CD4-positive, alpha-beta T cell (primary cell): ENCODE measurements at regions not wholly inside any gene's neighbourhood (a gene's known extent, or its start where the extent isn't known, plus 50 kb on each side); places are given as distances from the start of the nearest gene placed in this dataset.

Experiments used
- ATAC-seq: fragments of 200-7000 bp; cut with Tn5 transposase; one replicate; pipeline ENCODE4 v1.10.0; 2022; ENCODE audit warnings: mild to moderate bottlenecking; ENCODE audit not compliant: poor library complexity
- CTCF ChIA-PET: fragments of 350-600 bp; sonication (Branson Sonifier 250); formaldehyde crosslinking; loops from one replicate; lab custom pipeline; 2021; ENCODE audit warnings: antibody characterized with exemption, inconsistent platforms; lab: Charles Lee
- POLR2A ChIA-PET: fragments of 350-600 bp; sonication (Branson Sonifier 250); formaldehyde crosslinking; loops from one replicate; lab custom pipeline; 2021; ENCODE audit warnings: antibody characterized with exemption, inconsistent platforms; lab: Charles Lee
- DNase-seq, 14 experiments: peaks; one replicate each; pipeline ENCODE4 v3.0.0-alpha.2; 2013 to 2020; ENCODE audit warnings: mixed read lengths in 2 of 14
- H3K27ac ChIP-seq, 2 donors: one replicate each; pipeline versions ENCODE4 v1.5.1 to v1.7.0; 2013; ENCODE audit warnings: low read length in 2 of 2, low read depth in 1 of 2, mild to moderate bottlenecking in 1 of 2
- H3K27me3 ChIP-seq, 2 experiments: 1 replicate in 1 of 2; 2 replicates in 1 of 2; pipeline versions ENCODE4 v1.6.1 to v1.7.0; 2013; ENCODE audit warnings: low read length in 2 of 2, control low read depth in 1 of 2, mild to moderate bottlenecking in 1 of 2, moderate library complexity in 1 of 2; ENCODE audit not compliant: insufficient read depth in 2 of 2, control insufficient read depth in 1 of 2
- H3K36me3 ChIP-seq: one replicate; pipeline ENCODE4 v1.6.1; 2013; ENCODE audit warnings: low read length, control low read depth; ENCODE audit not compliant: insufficient read depth
- H3K4me1 ChIP-seq: one replicate; pipeline ENCODE4 v1.6.1; 2013; ENCODE audit warnings: low read length, control low read depth; ENCODE audit not compliant: insufficient read depth
- H3K4me3 ChIP-seq: one replicate; pipeline ENCODE4 v1.5.1; 2013; ENCODE audit warnings: mild to moderate bottlenecking, low read length, moderate library complexity
- H3K9me3 ChIP-seq, 2 experiments: 1 replicate in 1 of 2; 2 replicates in 1 of 2; pipeline versions ENCODE4 v1.6.1 to v1.7.0; 2013; ENCODE audit warnings: low read length in 2 of 2, mild to moderate bottlenecking in 2 of 2, control low read depth in 1 of 2, moderate library complexity in 1 of 2; ENCODE audit not compliant: control insufficient read depth in 1 of 2, insufficient read depth in 1 of 2
- H3K27ac Mint-ChIP-seq: one replicate; pipeline ENCODE4 v1.8.0; 2020; ENCODE audit warnings: mixed read lengths
- H3K27me3 Mint-ChIP-seq: one replicate; pipeline ENCODE4 v1.8.0; 2021; ENCODE audit warnings: mixed read lengths
- H3K36me3 Mint-ChIP-seq: one replicate; pipeline ENCODE4 v1.8.0; 2021; ENCODE audit warnings: low read depth, mixed read lengths
- H3K4me1 Mint-ChIP-seq: one replicate; pipeline ENCODE4 v1.8.0; 2021; ENCODE audit warnings: low read depth, mixed read lengths
- H3K4me3 Mint-ChIP-seq: one replicate; pipeline ENCODE4 v1.8.0; 2020; ENCODE audit warnings: mild to moderate bottlenecking, mixed read lengths
- H3K9me3 Mint-ChIP-seq: one replicate; pipeline ENCODE4 v1.8.0; 2020; ENCODE audit warnings: mixed read lengths
- CTCF ChIP-seq: fragments of 200-600 bp; IDR thresholded peaks from one replicate; pipeline ENCODE4 v1.8.0; 2022; ENCODE audit warnings: antibody characterized with exemption, mild to moderate bottlenecking
- intact Hi-C, 2 experiments: fragments of 100-400 bp; cut with DNase I in 1 of 2; cut with micrococcal nuclease in 1 of 2; formaldehyde crosslinking; loops; one replicate each; pipeline versions ENCODE4 v1.15.1 to v1.9.0; 2023 to 2025; cut with DNase I, micrococcal nuclease

- ChIA-PET CTCF (no interaction called here), POLR2A (no interaction called here)
- no peak overlapping the region for H3K4me3 Mint-ChIP-seq
- H3K27ac Mint-ChIP-seq, result no peak overlapping the region
- no peak for TF ChIP-seq CTCF
- H3K9me3 Mint-ChIP-seq, result no peaks in the 10 kb centered on the region
- Histone ChIP-seq H3K4me3 (no peak overlapping the region), H3K9me3 (no peaks in the 10 kb centered on the region), H3K27me3 (no peaks in the 10 kb centered on the region), H3K27ac (no peak overlapping the region), H3K36me3 (no peaks in the 10 kb centered on the region), H3K4me1 (no peaks in the 10 kb centered on the region)
- ATAC-seq (no peak), DNase-seq (no peak)
- intact Hi-C loops, result no loop called here
- H3K27me3 Mint-ChIP-seq, result no peaks in the 10 kb centered on the region
- H3K4me1 Mint-ChIP-seq, result no peaks in the 10 kb centered on the region
- no peaks in the 10 kb centered on the region for H3K36me3 Mint-ChIP-seq
Observed at GRCh38 chr4:24145591-24145990, 255.7 kb upstream of the PPARGC1A start.

DNA sequence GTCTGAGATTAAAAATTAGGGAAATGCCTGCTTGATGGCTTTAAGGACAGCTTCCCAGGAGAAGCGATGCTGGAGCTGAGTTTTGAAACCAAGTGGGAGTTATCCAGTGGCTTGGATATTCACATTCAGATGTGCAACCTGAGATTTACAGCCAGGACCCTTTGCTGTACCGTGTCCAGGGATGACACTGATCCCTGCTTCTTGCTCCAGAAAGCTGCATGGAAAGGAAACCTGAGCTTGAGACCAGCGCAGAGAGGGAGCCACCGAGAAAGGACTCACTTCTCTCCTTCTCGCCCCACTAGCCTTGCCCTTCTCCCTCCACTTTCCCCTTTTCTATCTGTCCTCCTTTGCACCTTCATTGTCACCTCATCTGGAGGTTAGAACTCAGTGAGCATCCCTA is 254.5 kb upstream of the PPARGC1A start:
- no peaks in the 10 kb centered on the region for H3K36me3 ChIP-seq
- no peak overlapping the region for H3K4me3 ChIP-seq
- ATAC-seq, result no peak
- no peaks in the 10 kb centered on the region for H3K4me1 ChIP-seq
- H3K27me3 ChIP-seq, result no peaks in the 10 kb centered on the region
- no peaks in the 10 kb centered on the region for H3K4me1 Mint-ChIP-seq
- no peaks in the 10 kb centered on the region for H3K27me3 Mint-ChIP-seq
- DNase-seq, result no peak
- no peak for TF ChIP-seq CTCF
- no peaks in the 10 kb centered on the region for H3K36me3 Mint-ChIP-seq
- H3K27ac Mint-ChIP-seq, result no peak overlapping the region
- no peaks in the 10 kb centered on the region for H3K9me3 Mint-ChIP-seq
- H3K4me3 Mint-ChIP-seq, result no peak overlapping the region
- intact Hi-C loops, result no loop called here
- no peak overlapping the region for H3K27ac ChIP-seq
- no peaks in the 10 kb centered on the region for H3K9me3 ChIP-seq
- ChIA-PET CTCF (no interaction called here), POLR2A (no interaction called here)

DNA sequence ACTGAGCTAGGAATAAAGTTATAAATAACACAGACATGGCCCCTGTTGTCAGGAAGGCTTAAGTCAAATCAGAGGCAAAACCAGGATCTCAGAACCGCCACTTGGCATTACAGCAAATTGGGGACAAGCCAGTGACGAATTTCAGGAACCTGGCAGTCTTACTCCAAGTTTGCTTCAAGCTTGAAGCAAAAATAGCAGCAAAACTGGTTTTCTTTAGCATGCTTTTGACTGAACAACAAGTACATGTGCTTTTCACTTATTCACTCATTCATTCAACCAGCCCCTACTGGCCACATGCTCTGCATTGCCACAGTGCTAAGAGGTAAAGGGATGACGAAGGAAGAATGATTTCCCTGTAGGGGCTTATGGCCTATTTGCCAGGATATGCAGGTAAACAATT is 253.9 kb upstream of the PPARGC1A start:
- H3K27ac Mint-ChIP-seq, result no peak overlapping the region
- no peaks in the 10 kb centered on the region for H3K36me3 ChIP-seq
- no peaks in the 10 kb centered on the region for H3K36me3 Mint-ChIP-seq
- no peak overlapping the region for H3K4me3 Mint-ChIP-seq
- H3K27me3 ChIP-seq, result no peaks in the 10 kb centered on the region
- ChIA-PET POLR2A (no interaction called here), CTCF (no interaction called here)
- H3K9me3 ChIP-seq, result no peaks in the 10 kb centered on the region
- H3K4me3 ChIP-seq, result no peak overlapping the region
- H3K27ac ChIP-seq, result no peak overlapping the region
- intact Hi-C loops, result no loop called here
- no peaks in the 10 kb centered on the region for H3K27me3 Mint-ChIP-seq
- TF ChIP-seq CTCF, result no peak
- no peaks in the 10 kb centered on the region for H3K4me1 ChIP-seq
- no peaks in the 10 kb centered on the region for H3K9me3 Mint-ChIP-seq
- ATAC-seq, result no peak
- DNase-seq, result no peak
- H3K4me1 Mint-ChIP-seq, result no peaks in the 10 kb centered on the region
